HG02678 (cell line): ENCODE measurements at regions not wholly inside any gene's neighbourhood (a gene's known extent, or its start where the extent isn't known, plus 50 kb on each side); places are given as distances from the start of the nearest gene placed in this dataset.
"Not testable (repeated sequence)": the region's sequence is repeated elsewhere in the genome, so short reads cannot be mapped to it uniquely, and the experiment has no call there.

Experiments used
- ATAC-seq: cut with Tn5 transposase; IDR thresholded peaks from one replicate; pipeline ENCODE4 v1.9.1; 2021; ENCODE audit warnings: mild to moderate bottlenecking, moderate library complexity; ENCODE audit not compliant: unreplicated experiment

DNA sequence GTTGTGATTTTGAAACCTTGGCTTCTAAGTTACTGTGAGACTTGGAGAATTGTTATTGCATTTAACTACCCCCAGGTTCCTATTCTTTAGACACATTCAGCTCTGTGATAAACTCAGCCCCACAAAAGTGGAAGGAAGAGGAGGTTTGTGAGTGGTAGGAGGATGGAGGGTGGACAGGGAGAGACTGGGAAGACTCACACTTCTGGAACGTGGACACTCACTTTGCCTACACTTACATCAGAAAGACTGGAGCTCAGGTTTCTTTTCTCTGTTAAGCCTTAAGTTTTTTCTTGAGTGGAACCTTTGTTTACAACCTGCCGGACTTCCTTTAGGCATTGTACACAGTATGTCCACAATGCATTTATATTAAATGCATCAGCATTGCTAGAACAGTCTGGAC is 99.0 kb downstream of the AREG start:
- no peak for ATAC-seq

DNA sequence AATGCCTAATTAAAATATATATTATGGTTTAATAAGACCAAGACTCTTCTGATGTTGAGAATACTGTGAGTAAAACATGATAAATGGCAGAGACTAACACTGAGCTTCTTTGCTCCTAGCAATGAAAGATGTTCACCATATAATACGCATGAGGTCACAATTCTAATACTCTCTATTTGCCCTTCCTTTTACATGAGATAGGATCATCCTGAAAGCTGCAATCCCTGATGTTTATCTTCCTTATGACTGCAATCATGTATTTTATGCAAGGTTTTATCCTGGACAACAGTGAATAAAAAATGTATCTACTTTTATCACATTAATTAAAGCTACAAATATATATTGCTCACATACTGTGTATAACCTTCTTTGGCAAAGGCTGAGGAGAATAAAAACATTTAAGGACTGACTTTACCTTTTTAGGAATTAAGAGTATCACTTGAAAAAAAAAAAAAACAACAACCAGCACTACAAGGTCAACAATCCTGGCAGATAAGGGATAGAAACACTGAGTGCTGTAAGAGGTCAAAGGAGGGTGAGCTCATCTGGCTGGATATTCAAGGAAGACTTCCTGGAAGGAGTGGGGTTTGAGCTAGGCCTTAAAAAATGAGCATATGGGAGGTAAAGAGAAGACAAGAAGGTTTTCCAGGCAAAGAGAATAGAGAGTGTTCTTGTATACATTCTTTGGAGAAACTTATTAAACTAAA is 99.9 kb downstream of the AREG start:
- ATAC-seq = no peak

DNA sequence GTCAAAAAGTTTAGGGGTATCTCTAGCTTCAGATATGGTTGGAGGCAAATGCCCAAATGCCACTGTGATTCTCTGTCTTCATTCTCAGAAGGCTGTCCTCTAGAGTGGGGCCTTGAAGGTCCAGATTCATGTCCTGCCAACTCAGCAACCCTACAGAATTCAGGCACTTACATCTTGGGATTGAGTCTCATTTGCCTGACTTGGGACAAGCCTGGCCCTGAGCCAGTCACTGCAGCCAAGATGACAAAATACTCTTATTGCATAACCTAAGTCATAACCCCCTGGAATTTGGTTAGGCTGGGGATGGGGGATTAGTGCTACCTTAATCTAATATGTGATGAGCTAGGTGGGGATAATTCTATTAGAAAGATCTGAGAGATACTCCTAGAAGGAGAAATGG is 100.5 kb downstream of the AREG start:
- ATAC-seq = no peak

DNA sequence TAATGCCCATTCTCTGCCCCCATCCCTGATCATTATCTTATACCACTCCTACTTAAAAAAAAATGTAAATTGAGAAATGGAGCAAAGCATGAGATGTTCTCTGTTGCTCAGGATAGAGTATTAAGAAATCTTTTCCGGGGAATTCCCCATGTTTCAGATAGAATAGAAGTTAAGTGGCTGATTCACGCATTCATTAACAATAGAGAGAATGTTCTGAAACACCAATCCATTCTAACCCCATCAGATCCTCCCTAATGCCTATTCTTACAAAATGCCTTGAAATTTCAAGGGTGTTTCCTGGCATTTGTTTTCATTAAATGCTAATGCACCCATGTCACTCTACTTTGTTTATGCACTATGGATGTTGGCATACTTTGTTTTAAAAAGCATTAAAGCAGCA is 101.1 kb downstream of the AREG start:
- ATAC-seq = no peak

DNA sequence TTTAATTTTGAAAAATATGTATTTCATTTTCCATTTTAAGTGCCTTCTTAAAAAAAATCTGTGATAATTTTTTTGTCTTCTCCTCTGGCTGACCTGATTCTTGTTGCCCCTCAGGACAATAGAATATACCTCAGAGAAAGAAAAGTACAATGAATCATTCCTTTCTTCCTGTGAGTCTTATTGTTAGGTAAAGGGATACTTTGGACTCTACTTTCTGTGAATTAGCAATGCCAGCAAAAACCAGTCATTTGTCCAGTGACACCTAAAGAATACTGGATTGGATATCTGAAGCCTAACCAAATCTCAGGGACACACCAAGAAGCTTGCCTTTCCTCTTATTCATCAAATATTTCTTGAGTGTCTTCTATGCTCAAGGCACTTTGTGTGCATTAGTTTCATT is 102.1 kb downstream of the AREG start:
- no peak for ATAC-seq

DNA sequence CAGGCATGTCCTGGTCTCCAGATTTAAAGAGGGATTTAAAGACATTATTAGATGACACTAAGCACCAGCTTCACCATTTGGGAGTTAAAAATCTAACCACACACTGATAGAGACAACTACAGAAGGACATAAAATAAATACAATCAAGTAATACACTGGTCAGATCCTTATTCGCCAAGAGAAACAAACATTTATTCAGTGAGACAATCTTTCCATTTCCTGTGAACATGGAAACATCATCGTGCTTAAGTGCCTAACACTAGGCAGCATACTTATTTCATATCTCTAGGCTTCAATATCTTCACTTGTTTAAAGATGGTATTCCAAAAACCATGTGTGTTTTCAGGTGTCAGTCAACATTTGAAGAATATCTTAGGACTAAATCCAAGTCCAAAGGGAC is 103.6 kb downstream of the AREG start:
- ATAC-seq = no peak

DNA sequence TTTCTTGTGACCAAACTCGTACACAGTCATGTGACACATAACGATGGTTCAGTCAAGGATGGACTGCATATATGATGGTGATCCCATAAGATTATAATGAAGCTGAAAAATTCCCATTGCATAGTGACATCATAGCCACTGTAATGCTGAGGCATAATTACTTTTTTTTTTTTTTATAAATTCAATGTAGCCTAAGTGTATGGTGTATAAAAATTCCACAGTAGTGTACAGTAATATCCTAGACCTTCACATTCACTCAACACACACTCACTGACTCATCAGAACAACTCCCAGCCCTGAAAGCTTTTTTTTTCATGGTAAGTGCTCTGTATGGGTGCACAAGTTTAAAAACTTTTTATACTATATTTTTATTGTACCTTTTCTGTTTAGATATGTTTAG is 105.0 kb downstream of the AREG start:
- ATAC-seq = no peak

DNA sequence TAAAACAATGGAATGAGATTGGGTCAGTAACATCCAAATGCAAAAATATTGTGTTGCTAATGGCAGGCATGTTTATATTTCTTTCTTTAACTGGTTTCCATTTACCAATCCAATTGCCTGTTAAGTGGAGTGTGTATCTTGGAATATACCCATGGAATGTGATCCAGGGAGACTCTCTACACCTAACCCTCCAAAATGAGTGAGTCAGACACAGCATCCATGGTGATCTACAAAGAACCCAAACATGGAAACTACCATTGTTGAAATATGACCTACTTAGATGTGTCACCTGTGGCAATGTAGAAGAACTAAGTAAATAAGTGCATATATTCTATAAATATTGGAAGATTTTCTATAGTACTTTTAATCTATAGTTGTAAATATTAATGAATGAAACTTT is 110.3 kb downstream of the AREG start:
- ATAC-seq = no peak

DNA sequence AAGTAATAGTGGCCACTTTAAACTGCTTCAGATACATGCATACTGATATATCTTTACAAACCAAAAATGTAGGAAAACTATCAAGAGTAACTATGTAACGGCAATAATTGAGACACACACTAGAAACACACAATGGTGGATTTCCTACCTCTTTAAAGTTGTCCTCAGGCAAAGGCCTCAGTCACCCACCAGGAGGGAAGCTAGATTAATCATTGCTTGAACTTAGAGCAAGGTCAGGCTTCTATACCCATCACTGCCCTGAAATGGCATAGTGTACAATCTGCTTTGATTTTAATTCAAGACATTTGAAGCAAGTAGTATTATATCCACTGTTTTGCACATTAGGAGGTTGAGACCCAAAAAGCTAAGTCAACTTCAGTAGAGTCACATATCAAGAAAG is 110.9 kb downstream of the AREG start:
- no peak for ATAC-seq

DNA sequence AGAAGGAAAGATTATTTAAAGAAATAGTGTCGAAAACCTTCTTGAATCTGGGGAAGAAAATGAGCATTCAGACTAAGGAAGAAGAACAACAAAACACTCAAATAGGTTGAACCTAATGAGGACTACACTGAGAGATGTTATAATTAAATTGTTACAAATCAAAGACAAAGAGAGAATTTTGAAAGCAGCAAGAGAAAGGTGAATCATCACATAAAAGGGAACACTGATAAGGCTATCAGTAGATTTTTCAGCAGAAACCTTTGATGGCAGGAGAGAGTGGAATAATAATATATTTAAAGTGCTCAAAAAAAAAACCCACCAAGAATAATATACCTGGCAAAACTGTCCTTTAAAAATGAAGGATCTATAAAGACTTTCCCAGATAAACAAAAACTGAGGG is 114.9 kb downstream of the AREG start:
- ATAC-seq = no peak

DNA sequence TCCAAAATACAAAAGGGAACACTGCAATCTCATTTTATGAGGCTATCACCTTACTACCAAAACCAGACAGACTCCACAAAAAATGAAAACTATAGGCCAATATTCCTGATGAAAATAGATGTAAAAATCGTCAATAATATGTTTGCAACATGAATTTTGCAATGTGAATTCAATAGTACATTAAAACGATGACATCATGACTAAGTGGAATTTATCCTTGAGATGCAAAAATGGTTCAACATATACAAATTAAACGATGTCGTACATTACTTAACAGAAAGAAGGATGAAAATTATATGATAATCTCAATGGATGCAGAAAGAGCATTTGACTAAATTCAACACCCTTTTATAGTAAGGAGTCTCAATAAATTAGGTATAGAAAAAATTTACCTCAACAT is 123.0 kb downstream of the AREG start:
- ATAC-seq = no peak

DNA sequence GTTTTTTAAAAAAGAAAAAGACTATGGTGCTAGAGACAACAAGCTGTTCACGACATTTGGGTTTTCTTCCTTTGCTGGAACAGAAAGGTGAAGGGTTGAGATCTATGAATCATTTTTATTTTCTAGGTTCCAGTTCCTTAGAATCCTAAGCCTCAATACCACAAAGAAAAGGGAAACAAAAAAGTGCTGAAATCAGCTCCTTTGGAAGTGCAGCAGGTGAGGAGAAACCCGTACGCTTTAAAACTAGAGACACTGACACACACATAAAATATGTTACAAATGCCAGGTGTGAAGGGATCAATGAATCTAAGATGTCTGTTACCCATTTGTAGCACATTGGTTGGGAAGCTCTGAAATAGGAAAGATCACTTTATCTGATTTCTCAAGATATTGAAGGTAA is 125.2 kb downstream of the AREG start:
- no peak for ATAC-seq

DNA sequence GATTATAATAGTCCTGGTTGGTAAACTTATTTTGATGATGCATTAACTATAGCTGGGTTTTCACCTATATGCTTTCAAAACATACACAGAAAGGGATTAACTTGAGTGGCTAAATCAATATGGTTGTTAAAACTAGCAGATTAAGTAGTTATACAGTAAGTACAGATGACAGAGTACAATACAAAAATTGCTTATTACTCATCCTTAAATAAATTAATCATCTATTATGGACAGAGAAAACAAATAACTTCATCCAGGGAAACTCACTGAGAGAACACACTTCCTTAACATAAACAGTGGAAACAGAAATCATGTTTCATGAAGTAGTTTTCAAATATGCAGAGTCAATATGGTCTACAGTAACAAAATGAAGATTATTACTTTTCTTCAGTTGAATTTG is 133.4 kb downstream of the AREG start:
- no peak for ATAC-seq

DNA sequence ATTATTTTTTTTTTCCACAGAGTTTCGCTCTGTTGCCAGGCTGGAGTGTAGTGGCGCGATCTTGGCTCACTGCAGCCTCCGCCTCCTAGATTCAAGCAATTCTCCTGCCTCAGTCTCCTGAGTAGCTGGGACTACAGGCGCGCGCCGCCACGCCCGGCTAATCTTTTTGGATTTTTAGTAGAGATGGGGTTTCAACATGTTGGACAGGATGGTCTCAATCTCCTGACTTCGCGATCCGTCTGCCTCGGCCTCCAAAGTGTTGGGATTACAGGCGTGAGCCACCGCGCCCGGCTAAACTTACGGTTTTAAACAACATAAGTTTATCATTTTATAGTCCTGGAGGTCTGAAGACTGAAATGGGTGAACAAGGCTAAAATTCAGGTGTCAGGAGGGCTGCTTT is 133.9 kb downstream of the AREG start:
- not testable (repeated sequence) for ATAC-seq

DNA sequence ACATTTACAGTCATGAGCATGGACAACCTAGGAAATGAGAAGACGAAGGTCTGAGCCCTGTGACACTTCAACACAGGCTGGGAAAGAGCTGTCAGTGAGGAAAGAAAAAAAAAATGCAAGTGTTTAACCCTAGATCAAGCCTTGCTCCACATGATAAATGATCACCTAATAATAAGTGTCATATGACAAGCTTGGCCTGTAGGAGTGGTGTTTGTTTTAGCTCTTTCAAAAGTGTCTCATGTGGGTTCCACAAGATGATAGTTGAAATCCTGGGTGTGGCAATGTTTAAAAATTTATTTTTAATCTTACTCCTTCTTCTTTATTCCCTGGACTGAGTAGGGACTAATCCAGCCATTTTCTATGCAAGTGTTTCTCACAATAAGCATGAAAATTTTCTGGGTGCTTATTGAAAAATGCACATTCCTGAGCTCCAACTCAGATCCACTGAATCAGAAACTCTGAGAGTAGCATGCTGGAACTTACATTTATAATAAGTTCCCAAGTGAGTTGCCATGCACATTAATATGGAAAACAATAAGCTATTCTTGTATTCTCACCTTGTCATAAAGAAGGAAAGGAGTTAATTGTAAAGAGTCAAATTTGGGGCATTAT is 138.3 kb downstream of the AREG start:
- no peak for ATAC-seq

DNA sequence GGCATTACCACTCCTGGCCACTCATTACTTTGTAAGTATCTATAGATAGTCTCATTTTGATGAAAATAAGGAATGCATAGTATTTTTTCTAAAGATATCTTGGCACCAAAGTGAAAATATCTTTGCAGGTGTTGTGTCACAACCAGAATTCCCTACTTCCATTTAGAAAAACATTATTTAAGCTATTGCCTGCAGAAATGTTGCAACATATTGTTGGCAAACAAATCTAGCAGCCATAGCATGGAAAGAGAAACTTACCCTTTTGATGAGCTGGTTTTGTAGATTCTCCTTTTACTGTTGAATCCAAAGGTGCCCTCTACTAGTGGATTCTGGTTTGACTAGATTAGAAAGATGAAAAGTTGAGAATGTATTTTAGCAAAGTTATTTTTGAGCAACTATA is 138.8 kb downstream of the AREG start:
- ATAC-seq = no peak

DNA sequence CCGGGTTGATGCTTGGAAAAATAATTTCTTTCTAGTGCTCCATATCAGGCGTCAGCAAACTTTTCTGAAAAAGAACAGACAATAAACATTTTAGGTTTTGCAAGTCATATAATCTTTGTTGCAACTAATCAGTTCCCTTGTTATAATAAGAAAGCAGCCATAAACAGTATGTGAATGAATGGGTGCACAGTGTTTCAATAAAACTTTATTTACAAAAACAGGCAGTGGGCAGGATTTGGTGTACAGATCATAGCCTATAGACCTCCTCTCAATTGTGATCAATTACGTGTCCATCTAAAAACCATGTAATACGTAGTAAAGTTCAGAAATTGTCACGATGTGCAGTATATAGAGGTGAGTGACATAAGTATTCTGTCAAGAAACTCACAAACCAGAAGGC is 143.4 kb downstream of the AREG start:
- no peak for ATAC-seq

DNA sequence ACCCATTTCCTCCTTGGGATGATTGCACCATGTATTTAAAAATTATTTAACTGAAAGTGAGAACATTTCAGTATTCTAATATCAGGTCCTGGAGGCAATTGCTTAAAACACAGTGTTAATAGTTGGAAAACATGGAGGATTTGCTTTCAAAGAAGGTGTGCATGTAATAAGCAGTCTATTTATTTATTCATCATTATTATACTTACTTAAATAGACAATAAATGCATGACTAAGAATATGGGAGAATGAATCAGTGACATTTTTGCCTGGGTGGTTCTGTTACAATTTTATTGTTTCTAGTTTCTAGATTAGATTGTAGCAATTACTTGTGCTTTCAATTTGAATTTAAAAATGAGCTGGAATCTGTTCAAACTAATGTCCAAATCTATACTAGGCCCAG is 145.5 kb downstream of the AREG start:
- no peak for ATAC-seq

DNA sequence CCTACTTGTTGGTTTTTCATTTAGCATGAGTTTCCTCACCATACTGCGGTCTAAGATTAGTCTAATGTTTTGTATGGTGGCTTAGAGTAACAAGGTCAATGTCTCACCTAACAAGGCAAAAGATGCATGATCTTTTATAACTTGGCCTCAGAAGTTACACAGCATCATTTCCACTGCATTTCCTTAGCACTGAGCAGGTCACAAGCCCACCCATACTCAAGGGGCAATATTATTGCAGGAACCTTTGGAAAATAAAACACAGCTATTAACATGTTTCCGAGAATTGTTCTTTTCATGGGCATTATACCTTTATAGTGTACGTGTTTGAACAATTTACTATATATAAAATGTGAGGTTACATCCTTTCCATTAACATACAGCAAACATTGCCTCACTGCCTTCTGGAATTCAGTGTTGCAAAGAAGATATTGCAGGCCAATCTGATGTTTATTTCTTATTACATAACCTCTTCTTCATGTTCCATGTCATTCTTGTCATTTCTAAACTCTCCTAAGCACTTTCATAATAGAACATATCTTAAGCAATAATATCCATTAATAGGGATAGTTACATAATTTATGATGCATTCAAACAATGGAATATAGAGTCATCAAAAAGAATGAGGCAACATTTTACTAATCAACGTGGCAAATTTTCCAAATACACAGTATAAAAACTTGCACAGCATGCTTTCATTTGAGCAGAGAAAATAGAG is 153.8 kb downstream of the AREG start:
- no peak for ATAC-seq

DNA sequence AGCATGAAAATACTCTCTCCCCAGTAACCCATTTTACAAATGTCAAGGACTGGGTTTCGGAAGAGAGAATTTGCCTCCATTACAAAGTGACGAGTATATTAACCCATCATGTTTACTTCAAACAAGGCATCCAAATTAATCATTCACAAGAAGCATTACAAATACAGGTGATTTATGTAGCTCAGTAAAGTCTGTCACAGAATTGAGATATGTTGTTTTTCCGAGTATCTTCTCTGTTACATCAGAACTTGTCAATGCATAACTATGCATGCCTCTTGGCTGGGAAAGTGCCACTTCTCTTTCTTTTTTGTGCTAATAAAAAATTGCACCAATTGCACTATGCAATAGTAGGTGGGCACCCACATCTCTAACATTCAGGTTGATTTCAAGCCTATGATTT is 158.2 kb downstream of the AREG start:
- no peak for ATAC-seq

DNA sequence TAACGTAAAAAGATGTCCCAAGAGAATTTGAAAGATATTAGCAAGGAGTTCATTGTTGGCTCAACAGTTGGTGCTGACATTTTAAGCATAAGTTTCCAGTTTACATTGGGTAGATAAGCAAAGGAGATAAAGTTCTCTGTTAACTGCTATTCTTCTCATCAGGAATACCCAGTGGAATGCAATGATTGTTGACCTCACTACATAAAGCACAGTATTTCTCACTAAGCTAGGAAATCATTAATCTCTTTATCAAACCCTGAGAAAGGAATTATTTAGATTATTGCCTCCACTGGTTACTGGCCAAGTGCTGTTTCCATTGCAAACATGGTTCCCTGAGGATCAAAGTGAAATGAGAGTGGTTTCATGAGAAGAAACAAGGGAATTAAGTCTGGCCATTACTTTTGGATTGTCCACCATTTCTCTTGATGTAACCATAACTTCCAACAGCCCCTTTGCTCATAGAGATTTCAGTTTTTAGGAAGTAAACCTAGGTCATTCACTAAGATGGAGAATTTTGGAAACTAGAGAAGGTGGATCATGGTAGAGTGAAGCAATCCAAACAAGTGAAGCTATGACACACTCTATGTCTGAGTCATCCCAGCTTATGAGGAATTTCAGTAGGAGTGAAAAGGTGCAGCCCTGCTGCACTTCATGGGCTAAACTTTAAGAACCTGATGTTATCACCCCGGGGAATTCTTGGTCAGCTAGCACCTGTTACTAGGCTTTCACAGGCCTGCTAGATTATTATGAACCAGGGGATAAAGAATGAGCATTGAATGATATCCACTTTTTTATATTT is 163.4 kb downstream of the AREG start:
- ATAC-seq = no peak

DNA sequence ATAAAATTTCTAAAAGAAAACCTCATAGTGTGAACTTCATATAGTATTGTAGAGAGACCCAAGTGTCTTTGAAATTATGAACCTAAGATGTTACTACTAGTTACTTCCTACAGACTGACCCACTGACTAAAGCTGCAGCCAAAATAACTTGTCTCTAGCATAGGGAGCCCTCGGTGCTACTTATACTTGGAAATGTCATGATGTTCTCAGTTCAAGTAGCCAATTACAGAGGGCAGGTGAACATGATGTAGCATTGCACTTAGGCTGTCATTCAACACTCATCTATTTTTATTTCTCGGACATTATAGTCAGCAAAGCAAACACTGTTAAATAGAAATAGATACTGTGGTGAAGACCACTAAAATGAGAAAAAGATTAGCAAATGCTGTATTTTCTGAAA is 165.6 kb downstream of the AREG start:
- ATAC-seq = no peak
